ENCODE measurements at regions not wholly inside any gene's neighbourhood (a gene's known extent, or its start where the extent isn't known, plus 50 kb on each side); places are given as distances from the start of the nearest gene placed in this dataset.
"Not testable (repeated sequence)": the region's sequence is repeated elsewhere in the genome, so short reads cannot be mapped to it uniquely, and the experiment has no call there.

GRCh38 chr2:215723631-215724011, 287.8 kb upstream of the FN1 start:
- H3K27ac ChIP-seq = no peak overlapping the region
- no peaks in the 10 kb centered on the region for H3K36me3 ChIP-seq
- H3K4me3 ChIP-seq = no peak overlapping the region
- intact Hi-C loops (cut with DNase I; ENCODE audit: low total_unique reads) = loop anchor here (2.0 kb wide), 1 partner anchor 51 kb away; no protein-coding TSS in a partner anchor
- DNase-seq (ENCODE audit: low spot score in 2 of 2) = no peak
- no peaks in the 10 kb centered on the region for H3K9me3 ChIP-seq
- H3K4me1 ChIP-seq = no peaks in the 10 kb centered on the region
- TF ChIP-seq POLR2A (IDR thresholded peaks at IDR 0.05) = no peak
- TF ChIP-seq POLR2AphosphoS5 (IDR thresholded peaks at IDR 0.05) = no peak
- TF ChIP-seq CTCF (IDR thresholded peaks at IDR 0.05) = no peak
- H3K27me3 ChIP-seq = no peaks in the 10 kb centered on the region

- Histone ChIP-seq H3K4me3 (no peak overlapping the region), H3K4me1 (no peaks in the 10 kb centered on the region), H3K36me3 (no peaks in the 10 kb centered on the region), H3K27ac (no peak overlapping the region), H3K27me3 (no peaks in the 10 kb centered on the region), H3K9me3 (no peaks in the 10 kb centered on the region)
- no peak for DNase-seq (ENCODE audit: low spot score in 2 of 2)
- TF ChIP-seq CTCF (IDR thresholded peaks at IDR 0.05) = no peak
- TF ChIP-seq POLR2AphosphoS5 (IDR thresholded peaks at IDR 0.05) = no peak
- TF ChIP-seq POLR2A (IDR thresholded peaks at IDR 0.05) = no peak
- intact Hi-C loops (cut with DNase I; ENCODE audit: low total_unique reads) = loop anchor here (2.0 kb wide), 1 partner anchor 50 kb away; no protein-coding TSS in a partner anchor
Observed at GRCh38 chr2:215722986-215723630, 287.2 kb upstream of the FN1 start.

- intact Hi-C loops (cut with DNase I; ENCODE audit: low total_unique reads) = loop anchor here (2.0 kb wide), 1 partner anchor 49 kb away; no protein-coding TSS in a partner anchor
- no peaks in the 10 kb centered on the region for H3K27me3 ChIP-seq
- H3K4me3 ChIP-seq = no peak overlapping the region
- H3K4me1 ChIP-seq = no peaks in the 10 kb centered on the region
- H3K27ac ChIP-seq = no peak overlapping the region
- H3K9me3 ChIP-seq = no peaks in the 10 kb centered on the region
- TF ChIP-seq POLR2AphosphoS5 (IDR thresholded peaks at IDR 0.05) = no peak
- H3K36me3 ChIP-seq = no peaks in the 10 kb centered on the region
- DNase-seq (ENCODE audit: low spot score in 2 of 2) = no peak
Observed at GRCh38 chr2:215722125-215722524, 286.3 kb upstream of the FN1 start.

- H3K36me3 ChIP-seq; H3K9me3 ChIP-seq; H3K4me3 ChIP-seq; H3K27me3 ChIP-seq; DNase-seq (ENCODE audit: low spot score in 2 of 2); H3K4me1 ChIP-seq; intact Hi-C loops (cut with DNase I; ENCODE audit: low total_unique reads); H3K27ac ChIP-seq: not testable (repeated sequence)
Observed at GRCh38 chr2:215721515-215721914, 285.6 kb upstream of the FN1 start.

GRCh38 chr2:215718890-215719289, 283.0 kb upstream of the FN1 start:
- Histone ChIP-seq H3K36me3 (no peaks in the 10 kb centered on the region), H3K27me3 (no peaks in the 10 kb centered on the region), H3K27ac (no peak overlapping the region), H3K4me1 (no peaks in the 10 kb centered on the region), H3K4me3 (no peak overlapping the region), H3K9me3 (no peaks in the 10 kb centered on the region)
- DNase-seq (ENCODE audit: low spot score in 2 of 2) = no peak
- intact Hi-C loops (cut with DNase I; ENCODE audit: low total_unique reads) = no loop called here
- TF ChIP-seq POLR2A (IDR thresholded peaks at IDR 0.05) = no peak
- TF ChIP-seq POLR2AphosphoS5 (IDR thresholded peaks at IDR 0.05) = no peak
- TF ChIP-seq CTCF (IDR thresholded peaks at IDR 0.05) = no peak

GRCh38 chr2:215718436-215718835, 282.6 kb upstream of the FN1 start:
- Histone ChIP-seq H3K9me3 (no peaks in the 10 kb centered on the region), H3K27ac (no peak overlapping the region), H3K36me3 (no peaks in the 10 kb centered on the region), H3K4me1 (no peaks in the 10 kb centered on the region), H3K27me3 (no peaks in the 10 kb centered on the region), H3K4me3 (no peak overlapping the region)
- DNase-seq (ENCODE audit: low spot score in 2 of 2) = no peak
- intact Hi-C loops (cut with DNase I; ENCODE audit: low total_unique reads) = no loop called here
- TF ChIP-seq POLR2AphosphoS5 (IDR thresholded peaks at IDR 0.05) = no peak
- TF ChIP-seq POLR2A (IDR thresholded peaks at IDR 0.05) = no peak
- no peak for TF ChIP-seq CTCF (IDR thresholded peaks at IDR 0.05)
